ENCODE measurements at regions not wholly inside any gene's neighbourhood (a gene's known extent, or its start where the extent isn't known, plus 50 kb on each side); places are given as distances from the start of the nearest gene placed in this dataset.
"Not testable (repeated sequence)": the region's sequence is repeated elsewhere in the genome, so short reads cannot be mapped to it uniquely, and the experiment has no call there.

DNA sequence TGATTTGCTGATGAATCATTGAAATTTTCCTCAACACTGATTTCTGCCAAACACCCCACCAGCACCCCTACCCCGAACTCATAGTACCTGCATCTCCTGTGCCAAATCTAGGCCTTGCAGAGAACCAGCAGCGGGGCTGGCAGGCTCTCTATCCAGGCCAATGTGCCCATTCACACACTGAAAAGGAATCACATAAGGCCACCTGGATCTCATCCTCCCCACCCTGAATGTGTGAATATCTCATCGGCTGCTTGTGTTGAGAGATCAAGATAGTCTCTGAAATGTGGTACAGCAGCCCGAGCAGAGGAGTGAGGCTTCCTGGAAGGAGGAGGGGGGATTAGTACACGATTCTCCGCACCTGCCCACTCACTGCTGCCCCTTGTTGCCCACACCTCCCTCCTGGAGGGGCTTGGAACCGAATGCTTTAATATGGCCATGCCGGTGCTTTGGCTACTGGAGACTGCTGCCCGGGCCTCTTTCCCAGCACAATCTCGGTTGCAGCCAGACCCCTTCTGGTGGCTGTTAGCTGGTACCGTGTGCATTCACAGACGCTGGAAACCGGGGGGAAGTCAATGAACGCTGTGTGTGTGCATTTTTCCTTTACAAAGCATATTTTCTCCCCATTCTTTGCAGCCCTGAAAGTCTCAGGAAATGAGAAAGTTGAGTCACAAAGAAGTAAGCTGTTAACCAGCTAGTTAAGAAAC lies 619.5 kb downstream of the MATN1 start:
- in situ Hi-C loops (cut with HindIII; ENCODE audit: low sequenced_read_pairs), result no loop called here

DNA sequence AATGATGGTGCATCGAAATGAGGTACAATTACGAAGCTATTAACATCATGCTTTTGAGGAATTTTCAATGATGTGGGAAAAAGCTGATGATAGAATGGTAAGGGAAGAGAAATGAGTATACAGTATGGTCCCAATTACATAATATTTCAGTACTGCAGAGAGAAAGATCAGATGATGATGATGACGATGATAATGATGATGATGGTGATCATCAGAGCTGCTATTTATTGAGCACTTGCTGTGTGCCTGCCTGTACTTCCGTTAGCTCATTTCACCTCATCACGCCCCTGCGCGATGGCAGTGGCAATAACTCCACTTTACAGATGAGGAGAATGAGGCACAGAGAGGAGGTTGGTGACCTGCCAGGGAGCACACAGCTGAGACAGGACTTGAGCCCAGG lies 620.8 kb downstream of the MATN1 start:
- in situ Hi-C loops (cut with HindIII; ENCODE audit: low sequenced_read_pairs), result no loop called here
- DNase-seq (ENCODE audit: low spot score), result no peak

More for the DNA sequence above, 619.5 kb downstream of the MATN1 start:
- DNase-seq (ENCODE audit: low spot score), result peak; percentile 35

GRCh38 chr1:30101487-30102227 lies 621.7 kb downstream of the MATN1 start:
- in situ Hi-C loops (cut with HindIII; ENCODE audit: low sequenced_read_pairs), result no loop called here
- DNase-seq (ENCODE audit: low spot score), result no peak

GRCh38 chr1:30101016-30101415 lies 622.4 kb downstream of the MATN1 start:
- in situ Hi-C loops (cut with HindIII; ENCODE audit: low sequenced_read_pairs), result no loop called here

GRCh38 chr1:30100524-30100862 lies 622.9 kb downstream of the MATN1 start:
- in situ Hi-C loops (cut with HindIII; ENCODE audit: low sequenced_read_pairs), result no loop called here
- no peak for DNase-seq (ENCODE audit: low spot score)

More at GRCh38 chr1:30101016-30101415, 622.4 kb downstream of the MATN1 start:
- no peak for DNase-seq (ENCODE audit: low spot score)

DNA sequence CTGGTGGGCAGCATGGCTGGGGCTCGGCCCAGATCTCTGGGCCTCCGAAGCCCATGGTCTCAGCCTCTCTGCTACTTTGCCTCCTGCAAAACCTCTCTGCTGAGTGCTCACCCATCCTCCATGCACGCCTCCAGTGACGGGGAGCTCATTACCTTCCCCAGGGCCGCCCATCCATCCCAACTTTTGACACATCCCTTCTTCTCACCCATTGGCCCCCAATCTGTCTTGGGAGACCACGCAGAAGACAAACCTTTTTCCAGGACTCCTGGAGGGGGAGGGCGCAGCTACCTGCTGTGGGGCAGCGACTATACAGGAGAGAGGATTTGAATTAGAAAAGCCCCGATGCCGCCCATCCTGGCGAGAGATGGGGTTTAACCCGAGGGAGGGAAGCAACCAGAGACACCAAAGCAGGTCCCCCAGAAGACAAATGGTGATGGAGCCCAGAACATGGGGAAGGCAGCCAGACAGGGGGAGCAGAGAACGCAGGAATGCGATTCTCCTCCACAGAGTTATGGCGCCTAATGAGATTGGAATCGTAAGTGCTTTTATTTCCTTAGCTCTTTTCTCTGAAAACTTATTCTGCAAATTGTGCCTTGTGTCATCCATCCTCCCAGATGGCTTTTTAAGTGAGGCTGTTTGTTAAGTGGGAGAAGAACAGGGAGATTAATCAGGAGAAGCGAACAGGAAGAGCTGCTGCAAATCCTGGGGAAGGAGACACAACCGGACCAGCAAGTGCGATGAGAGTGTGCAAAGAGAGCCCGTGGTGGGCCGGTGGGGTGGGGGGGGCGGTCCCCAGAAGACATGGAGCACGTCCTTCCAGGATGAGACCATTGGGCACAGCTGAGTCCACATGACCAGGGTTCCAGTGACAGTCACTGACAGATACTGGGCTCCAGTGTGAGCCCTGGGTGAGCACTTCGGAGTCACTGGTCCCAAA lies 623.5 kb downstream of the MATN1 start:
- in situ Hi-C loops (cut with HindIII; ENCODE audit: low sequenced_read_pairs), result no loop called here
- no peak for DNase-seq (ENCODE audit: low spot score)

DNA sequence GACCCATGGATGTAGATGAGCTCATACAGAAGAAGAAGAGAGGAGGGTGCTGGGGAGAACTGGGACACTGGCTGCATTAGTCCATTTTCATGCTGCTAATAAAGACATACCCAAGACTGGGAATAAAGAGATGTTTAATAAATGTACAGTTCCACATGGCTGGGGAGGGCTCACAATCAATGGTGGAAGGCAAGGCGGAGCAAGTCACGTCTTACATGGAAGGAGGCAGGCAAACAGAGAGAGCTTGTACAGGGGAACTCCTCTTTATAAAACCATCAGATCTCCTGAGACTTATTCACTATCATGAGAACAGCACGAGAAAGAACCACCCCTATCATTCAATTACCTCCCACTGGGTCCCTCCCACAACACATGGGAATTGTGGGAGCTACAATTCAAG lies 625.5 kb downstream of the MATN1 start:
- DNase-seq (ENCODE audit: low spot score); in situ Hi-C loops (cut with HindIII; ENCODE audit: low sequenced_read_pairs): not testable (repeated sequence)

DNA sequence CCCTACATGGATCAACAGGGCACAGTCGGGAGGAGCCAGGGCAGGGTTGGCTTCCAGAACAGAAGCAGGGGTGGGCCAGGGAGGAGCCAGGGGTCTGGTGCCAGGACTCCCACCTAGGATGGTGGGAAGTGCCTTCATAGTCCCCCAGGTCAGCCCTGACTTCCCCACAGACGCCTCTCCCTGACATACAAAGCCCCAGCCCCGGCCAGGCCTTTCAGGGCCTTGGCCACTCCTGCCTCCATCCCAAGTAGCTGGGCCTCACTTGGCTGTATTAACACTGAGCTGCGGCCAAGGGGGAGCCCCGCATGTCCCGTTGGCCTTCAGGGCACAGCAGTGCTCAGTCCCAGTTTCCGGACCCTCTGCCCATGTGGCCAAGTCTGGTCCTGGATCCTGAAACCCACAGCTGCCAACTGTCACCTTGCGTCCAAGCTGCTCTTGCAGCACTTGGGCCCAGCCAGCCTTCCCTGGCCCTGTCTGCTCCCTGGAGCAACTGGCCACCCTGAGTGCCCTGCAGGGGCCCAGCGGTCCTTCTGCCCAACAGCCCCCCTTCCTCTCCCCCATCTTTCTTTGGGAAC lies 627.8 kb downstream of the MATN1 start:
- in situ Hi-C loops (cut with HindIII; ENCODE audit: low sequenced_read_pairs), result no loop called here
- DNase-seq (ENCODE audit: low spot score), result no peak

- no peak for DNase-seq (ENCODE audit: low spot score)
- in situ Hi-C loops (cut with HindIII; ENCODE audit: low sequenced_read_pairs), result no loop called here
These were observed 628.3 kb downstream of the MATN1 start for GRCh38 chr1:30095051-30095450.

- no peak for DNase-seq (ENCODE audit: low spot score)
- in situ Hi-C loops (cut with HindIII; ENCODE audit: low sequenced_read_pairs), result no loop called here
These were observed 631.1 kb downstream of the MATN1 start for GRCh38 chr1:30092051-30092858.

DNA sequence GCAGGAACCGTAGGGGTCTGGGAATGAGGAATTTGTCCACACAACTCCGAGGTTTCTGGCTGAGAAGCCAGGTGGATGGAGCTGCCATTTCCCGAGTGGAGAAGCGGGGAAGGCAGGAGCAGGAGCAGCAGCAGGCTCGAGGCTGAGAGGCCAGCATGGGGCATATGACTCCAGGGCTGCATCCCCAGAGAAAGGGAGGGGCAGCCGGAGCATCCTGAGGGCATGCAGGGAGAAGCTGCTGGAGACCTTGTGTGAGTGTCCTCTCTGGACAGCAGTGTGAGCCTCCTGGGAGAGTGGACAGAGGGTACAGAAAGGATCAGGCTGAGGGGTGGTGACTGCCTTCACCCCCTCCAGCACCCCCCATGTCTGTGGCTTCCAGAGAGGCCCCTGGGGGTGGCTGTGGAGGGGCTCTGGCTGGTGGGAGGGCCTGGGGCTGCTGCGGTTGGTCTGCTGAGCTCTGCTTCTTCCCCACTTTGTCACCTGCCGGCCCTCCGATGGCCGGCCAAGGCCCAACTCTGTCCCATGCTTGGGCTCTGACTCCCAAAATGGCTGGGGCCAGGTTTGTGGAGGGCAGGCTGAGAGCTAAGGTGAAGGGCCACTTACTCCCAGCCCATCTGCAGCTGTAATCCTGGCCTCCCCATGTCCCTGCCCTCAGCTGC lies 633.1 kb downstream of the MATN1 start:
- in situ Hi-C loops (cut with HindIII; ENCODE audit: low sequenced_read_pairs), result no loop called here
- no peak for DNase-seq (ENCODE audit: low spot score)

DNA sequence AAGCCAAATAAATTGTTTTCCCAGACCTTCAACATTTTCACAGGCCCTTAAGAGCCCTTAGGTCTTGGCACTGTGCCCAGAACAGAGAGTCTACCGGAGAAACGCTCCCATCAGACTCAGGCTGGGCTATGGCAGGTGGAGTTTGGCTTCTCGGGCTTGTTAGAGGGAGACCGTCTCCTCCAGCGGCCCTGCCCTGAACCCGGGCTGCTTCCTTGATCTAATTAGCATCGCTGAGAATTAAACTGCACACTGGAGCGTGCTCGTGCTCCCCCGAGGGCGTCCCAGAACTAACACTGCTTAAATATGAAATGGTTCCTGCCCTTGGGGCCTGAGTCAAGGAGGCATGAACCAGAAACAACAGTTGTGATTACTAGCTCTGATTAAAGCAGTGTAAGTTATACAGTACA lies 634.4 kb downstream of the MATN1 start:
- in situ Hi-C loops (cut with HindIII; ENCODE audit: low sequenced_read_pairs), result no loop called here
- no peak for DNase-seq (ENCODE audit: low spot score)

GRCh38 chr1:30088594-30088993 lies 634.8 kb downstream of the MATN1 start:
- in situ Hi-C loops (cut with HindIII; ENCODE audit: low sequenced_read_pairs), result no loop called here
- no peak for DNase-seq (ENCODE audit: low spot score)

- in situ Hi-C loops (cut with HindIII; ENCODE audit: low sequenced_read_pairs), result no loop called here
- DNase-seq (ENCODE audit: low spot score), result peak; percentile 27
These were observed 635.9 kb downstream of the MATN1 start for GRCh38 chr1:30087465-30087864.

- in situ Hi-C loops (cut with HindIII; ENCODE audit: low sequenced_read_pairs), result no loop called here
- DNase-seq (ENCODE audit: low spot score), result peak; percentile 16
These were observed 637.3 kb downstream of the MATN1 start for GRCh38 chr1:30085811-30086770.

- in situ Hi-C loops (cut with HindIII; ENCODE audit: low sequenced_read_pairs), result no loop called here
- no peak for DNase-seq (ENCODE audit: low spot score)
These were observed 638.3 kb downstream of the MATN1 start for GRCh38 chr1:30084909-30085571.
